Transverse colon (tissue), 4 donors: ENCODE measurements at regions not wholly inside any gene's neighbourhood (a gene's known extent, or its start where the extent isn't known, plus 50 kb on each side); places are given as distances from the start of the nearest gene placed in this dataset.

Source experiments
- DNase-seq: peaks from one replicate; pipeline ENCODE4 v3.0.0-alpha.2; 2019
- H3K27ac ChIP-seq, 4 donors: fragments of 200-600 bp; sonication (generic); 2 replicates each; pipeline ENCODE4 v1.5.1; 2016 to 2018; ENCODE audit warnings: inconsistent platforms in 4 of 4
- H3K27me3 ChIP-seq: fragments of 200-600 bp; sonication (generic); 2 replicates; pipeline ENCODE4 v1.5.1; 2017; ENCODE audit warnings: inconsistent platforms
- H3K36me3 ChIP-seq, 4 donors: fragments of 200-600 bp; sonication (generic); 2 replicates each; pipeline ENCODE4 v1.5.1; 2017 to 2019; ENCODE audit warnings: inconsistent platforms in 4 of 4
- H3K4me1 ChIP-seq, 4 donors: fragments of 200-600 bp; sonication (generic); 2 replicates each; pipeline ENCODE4 v1.5.1; 2017 to 2020; ENCODE audit warnings: inconsistent platforms in 4 of 4
- H3K4me3 ChIP-seq, 4 donors: fragments of 200-600 bp; sonication (generic); 1 replicate in 1 of 4; 2 replicates in 3 of 4; pipeline versions ENCODE4 v1.5.1 to v1.6.1; 2017 to 2019; ENCODE audit warnings: inconsistent platforms in 4 of 4
- H3K9me3 ChIP-seq, 2 donors: fragments of 200-600 bp; sonication (generic); 2 replicates each; pipeline ENCODE4 v1.5.1; 2017 to 2019; ENCODE audit warnings: inconsistent platforms in 2 of 2
- CTCF ChIP-seq, 5 experiments: fragments of 200-600 bp in 3 of 5; fragments of 450-650 bp in 2 of 5; sonication (generic) in 3 of 5; IDR thresholded peaks; 1 replicate in 2 of 5; 2 replicates in 3 of 5; pipeline ENCODE4 v1.5.1; 2016 to 2017; ENCODE audit warnings: antibody characterized with exemption in 5 of 5, inconsistent platforms in 3 of 5, mild to moderate bottlenecking in 2 of 5, moderate library complexity in 1 of 5
- EP300 ChIP-seq: sonication (generic); formaldehyde crosslinking; IDR thresholded peaks from one replicate; pipeline ENCODE4 v1.6.1; 2017; ENCODE audit warnings: antibody characterized with exemption, low read depth
- POLR2A ChIP-seq: fragments of 450-650 bp; IDR thresholded peaks from one replicate; pipeline ENCODE4 v1.6.1; 2016; ENCODE audit warnings: antibody characterized with exemption, mild to moderate bottlenecking, moderate library complexity
- POLR2AphosphoS5 ChIP-seq, 3 donors: sonication (generic); formaldehyde crosslinking; IDR thresholded peaks; one replicate each; pipeline ENCODE4 v1.6.1; 2016; ENCODE audit warnings: antibody characterized with exemption in 3 of 3
- WGBS, 2 donors: methylation state at CpG; one replicate each; pipeline ENCODE4 v1.1.5; 2018; ENCODE audit warnings: low coverage in 1 of 2; 5-methylcytosine and 5-hydroxymethylcytosine counted together
- in situ Hi-C, 4 donors: fragments of 200-750 bp; cut with MboI; loops; one replicate each; pipeline versions ENCODE4 v1.15.0 to v1.15.1; 2017; ENCODE audit warnings: low sequenced_read_pairs in 3 of 4, low pct_ligation_motif_present in 1 of 4, low pct_unique_long_range_greater_than_20kb in 1 of 4
- intact Hi-C: fragments of 100-400 bp; cut with DNase I; formaldehyde crosslinking; loops from one replicate; pipeline ENCODE4 v1.15.1; 2023; ENCODE audit warnings: low total_unique reads

- peaks cover 39% of the 10 kb centered on the region for H3K27me3 ChIP-seq
- H3K27ac ChIP-seq = no peak overlapping the region
- in situ Hi-C loops = no loop called here
- H3K9me3 ChIP-seq = no peaks in the 10 kb centered on the region
- WGBS, 2 donors = 68% methylated on average over 11 of the region's 11 CpGs; no CpG with 5 or more reads in 1 of the 2 donors
- peaks cover 0 to 22% (median 10%) of the 10 kb centered on the region in 4 donors for H3K4me1 ChIP-seq
- H3K4me3 ChIP-seq = no peak overlapping the region
- no peaks in the 10 kb centered on the region for H3K36me3 ChIP-seq
- intact Hi-C loops = no loop called here
- no peak for TF ChIP-seq CTCF (IDR thresholded peaks at IDR 0.05)
- TF ChIP-seq POLR2AphosphoS5 (IDR thresholded peaks at IDR 0.05) = no peak
- no peak for TF ChIP-seq POLR2A
- TF ChIP-seq EP300 = no peak
- DNase-seq = no peak
These were observed 55.0 kb upstream of the PRR23E start for GRCh38 chr3:127137757-127138536.

- in situ Hi-C loops = no loop called here
- WGBS, 2 donors = 85% methylated on average over 17 of the region's 17 CpGs; no CpG with 5 or more reads in 1 of the 2 donors
These were observed 53.1 kb upstream of the PRR23E start for GRCh38 chr3:127139601-127140500.

GRCh38 chr3:127140501-127141460, 52.1 kb upstream of the PRR23E start:
- TF ChIP-seq POLR2AphosphoS5 (IDR thresholded peaks at IDR 0.05) (no peak), POLR2A (no peak), CTCF (IDR thresholded peaks at IDR 0.05) (no peak), EP300 (no peak)
- 80% methylated on average over 18 of the region's 18 CpGs; no CpG with 5 or more reads in 1 of the 2 donors for WGBS, 2 donors
- Histone ChIP-seq H3K27me3 (peaks cover 14% of the 10 kb centered on the region), H3K4me1 (peaks cover 0 to 18% (median 8%) of the 10 kb centered on the region in 4 donors), H3K36me3 (no peaks in the 10 kb centered on the region), H3K9me3 (no peaks in the 10 kb centered on the region), H3K4me3 (no peak overlapping the region), H3K27ac (no peak overlapping the region)
- no peak for DNase-seq
- intact Hi-C loops = no loop called here
- in situ Hi-C loops = no loop called here

More at GRCh38 chr3:127139601-127140500, 53.1 kb upstream of the PRR23E start:
- no peaks in the 10 kb centered on the region for H3K36me3 ChIP-seq
- H3K27ac ChIP-seq = no peak overlapping the region
- no peak for DNase-seq
- H3K9me3 ChIP-seq = no peaks in the 10 kb centered on the region
- H3K27me3 ChIP-seq = peaks cover 24% of the 10 kb centered on the region
- H3K4me3 ChIP-seq = no peak overlapping the region
- peaks cover 0 to 22% (median 10%) of the 10 kb centered on the region in 4 donors for H3K4me1 ChIP-seq
- intact Hi-C loops = no loop called here
- TF ChIP-seq POLR2AphosphoS5 (IDR thresholded peaks at IDR 0.05) (no peak), EP300 (no peak), CTCF (IDR thresholded peaks at IDR 0.05) (no peak)
